Mesenchymal stem cell (in vitro differentiated cells and primary cell): ENCODE measurements at regions not wholly inside any gene's neighbourhood (a gene's known extent, or its start where the extent isn't known, plus 50 kb on each side); places are given as distances from the start of the nearest gene placed in this dataset.

Experiments
- DNase-seq: peaks from one replicate; pipeline ENCODE4 v3.0.0-alpha.2; 2013
- H2AFZ ChIP-seq: one replicate; pipeline ENCODE4 v1.6.1; 2013; ENCODE audit warnings: low read depth, mild to moderate bottlenecking, control low read depth, inconsistent platforms, low read length, moderate library complexity
- H2AK5ac ChIP-seq: 2 replicates; pipeline ENCODE4 v1.6.1; 2013; ENCODE audit warnings: low read length, moderate library complexity, mild to moderate bottlenecking, inconsistent platforms; ENCODE audit not compliant: severe bottlenecking
- H2BK120ac ChIP-seq: one replicate; pipeline ENCODE4 v1.6.1; 2013; ENCODE audit warnings: low read depth, mild to moderate bottlenecking, inconsistent platforms, low read length, moderate library complexity
- H2BK12ac ChIP-seq, 2 experiments: one replicate each; pipeline ENCODE4 v1.6.1; 2013; ENCODE audit warnings: inconsistent platforms in 2 of 2, low read length in 2 of 2, mild to moderate bottlenecking in 2 of 2, moderate library complexity in 2 of 2, control low read depth in 1 of 2
- H2BK15ac ChIP-seq: one replicate; pipeline ENCODE4 v1.6.1; 2013; ENCODE audit warnings: mild to moderate bottlenecking, low read depth, inconsistent platforms; ENCODE audit not compliant: poor library complexity, severe bottlenecking
- H2BK5ac ChIP-seq: 2 replicates; pipeline ENCODE4 v1.6.1; 2013; ENCODE audit warnings: low read depth, mild to moderate bottlenecking, low read length, control low read depth, inconsistent platforms; ENCODE audit not compliant: poor library complexity, severe bottlenecking
- H3K14ac ChIP-seq, 2 experiments: one replicate each; pipeline ENCODE4 v1.6.1; 2013; ENCODE audit warnings: inconsistent platforms in 2 of 2, low read length in 2 of 2, control low read depth in 1 of 2, mild to moderate bottlenecking in 1 of 2, moderate library complexity in 1 of 2
- H3K18ac ChIP-seq, 2 experiments: one replicate each; pipeline ENCODE4 v1.6.1; 2013; ENCODE audit warnings: inconsistent platforms in 2 of 2, low read length in 2 of 2, control low read depth in 1 of 2, low read depth in 1 of 2, mild to moderate bottlenecking in 1 of 2
- H3K23ac ChIP-seq, 2 experiments: one replicate each; pipeline ENCODE4 v1.6.1; 2013; ENCODE audit warnings: inconsistent platforms in 2 of 2, low read length in 2 of 2, mild to moderate bottlenecking in 2 of 2, moderate library complexity in 2 of 2, control low read depth in 1 of 2
- H3K27ac ChIP-seq: 2 replicates; pipeline ENCODE4 v1.5.1; 2013; ENCODE audit warnings: mild to moderate bottlenecking, moderate library complexity, low read length, control low read depth, inconsistent platforms; ENCODE audit not compliant: poor library complexity, severe bottlenecking
- H3K27me3 ChIP-seq, 2 experiments: 2 replicates each; pipeline versions ENCODE4 v1.6.1 to v1.7.0; 2013; ENCODE audit warnings: low read length in 2 of 2, mild to moderate bottlenecking in 2 of 2, moderate library complexity in 2 of 2, control low read depth in 1 of 2, inconsistent platforms in 1 of 2; ENCODE audit not compliant: control insufficient read depth in 1 of 2, insufficient read depth in 1 of 2
- H3K36me3 ChIP-seq, 2 experiments: 2 replicates each; pipeline versions ENCODE4 v1.6.1 to v1.7.0; 2013; ENCODE audit warnings: low read length in 2 of 2, control low read depth in 1 of 2, inconsistent platforms in 1 of 2, low read depth in 1 of 2, mild to moderate bottlenecking in 1 of 2; ENCODE audit not compliant: insufficient read depth in 2 of 2, control insufficient read depth in 1 of 2
- H3K4ac ChIP-seq, 2 experiments: one replicate each; pipeline ENCODE4 v1.6.1; 2013; ENCODE audit warnings: inconsistent platforms in 2 of 2, low read length in 2 of 2, mild to moderate bottlenecking in 2 of 2, moderate library complexity in 2 of 2, control low read depth in 1 of 2, low read depth in 1 of 2
- H3K4me1 ChIP-seq: 2 replicates; pipeline ENCODE4 v1.6.1; 2013; ENCODE audit warnings: low read depth, low read length, control low read depth; ENCODE audit not compliant: control insufficient read depth, insufficient read depth
- H3K4me2 ChIP-seq: 2 replicates; pipeline ENCODE4 v1.6.1; 2013; ENCODE audit warnings: low read length, mild to moderate bottlenecking, inconsistent platforms; ENCODE audit not compliant: poor library complexity, severe bottlenecking
- H3K4me3 ChIP-seq, 2 experiments: 2 replicates each; pipeline versions ENCODE4 v1.5.1 to v1.7.0; 2013; ENCODE audit warnings: low read length in 2 of 2, mild to moderate bottlenecking in 2 of 2, control low read depth in 1 of 2, low read depth in 1 of 2; ENCODE audit not compliant: insufficient read depth in 1 of 2
- H3K79me1 ChIP-seq: replicated peaks from 2 replicates; pipeline ENCODE4 v1.6.1; 2013; ENCODE audit warnings: mild to moderate bottlenecking, control low read depth, low read length, inconsistent platforms; ENCODE audit not compliant: poor library complexity, severe bottlenecking
- H3K9ac ChIP-seq: 2 replicates; pipeline ENCODE4 v1.7.0; 2013; ENCODE audit warnings: mild to moderate bottlenecking, low read length, moderate library complexity
- H3K9me3 ChIP-seq: 2 replicates; pipeline ENCODE4 v1.7.0; 2013; ENCODE audit warnings: mild to moderate bottlenecking, low read length; ENCODE audit not compliant: control insufficient read depth
- H4K8ac ChIP-seq: one replicate; pipeline ENCODE4 v1.6.1; 2013; ENCODE audit warnings: inconsistent platforms, mild to moderate bottlenecking, low read length, moderate library complexity
- H4K91ac ChIP-seq: one replicate; pipeline ENCODE4 v1.6.1; 2013; ENCODE audit warnings: mild to moderate bottlenecking, low read length, inconsistent platforms
- WGBS: methylation state at CpG from one replicate; pipeline ENCODE4 v1.1.7; 2013; ENCODE audit warnings: mixed read lengths; 5-methylcytosine and 5-hydroxymethylcytosine counted together

GRCh38 chr5:146940295-146940694, 61.7 kb upstream of the PPP2R2B start:
- H3K18ac ChIP-seq, result no peak overlapping the region
- H3K14ac ChIP-seq, result no peak overlapping the region

GRCh38 chr5:146944019-146944418, 65.5 kb upstream of the PPP2R2B start:
- Histone ChIP-seq H3K9me3 (no peaks in the 10 kb centered on the region), H3K4ac (no peak overlapping the region), H3K23ac (no peak overlapping the region), H3K9ac (no peak overlapping the region), H4K91ac (no peak overlapping the region), H3K4me3 (no peak overlapping the region), H2BK5ac (no peak overlapping the region), H3K14ac (no peak overlapping the region), H2AFZ (no peak overlapping the region), H3K4me1 (no peaks in the 10 kb centered on the region), H2BK12ac (no peak overlapping the region), H3K27ac (no peak overlapping the region), H3K4me2 (no peak overlapping the region), H2BK15ac (no peak overlapping the region), H2AK5ac (no peak overlapping the region), H2BK120ac (no peak overlapping the region), H3K36me3 (no peaks in the 10 kb centered on the region), H3K79me1 (no peaks in the 10 kb centered on the region), H3K27me3 (no peaks in the 10 kb centered on the region), H3K18ac (no peak overlapping the region), H4K8ac (no peak overlapping the region)
- no peak for DNase-seq
- 96% methylated on average over 3 of the region's 3 CpGs for WGBS

More at GRCh38 chr5:146940295-146940694, 61.7 kb upstream of the PPP2R2B start:
- H3K23ac ChIP-seq, result no peak overlapping the region
- no peak for DNase-seq
- no peak overlapping the region for H4K8ac ChIP-seq
- H3K4ac ChIP-seq, result no peak overlapping the region
- 83% methylated on average over 2 of the region's 2 CpGs for WGBS
- H2AFZ ChIP-seq, result no peak overlapping the region
- H2BK15ac ChIP-seq, result no peak overlapping the region
- H2AK5ac ChIP-seq, result no peak overlapping the region
- H3K27ac ChIP-seq, result no peak overlapping the region
- no peaks in the 10 kb centered on the region for H3K9me3 ChIP-seq
- no peak overlapping the region for H2BK12ac ChIP-seq
- H3K9ac ChIP-seq, result no peak overlapping the region
- H3K4me2 ChIP-seq, result no peak overlapping the region
- no peak overlapping the region for H4K91ac ChIP-seq
- no peaks in the 10 kb centered on the region for H3K4me1 ChIP-seq
- no peaks in the 10 kb centered on the region for H3K79me1 ChIP-seq
- no peaks in the 10 kb centered on the region for H3K36me3 ChIP-seq
- no peak overlapping the region for H2BK5ac ChIP-seq
- H3K27me3 ChIP-seq, result peaks cover 0 to 4% of the 10 kb centered on the region in 2 experiments
- H3K4me3 ChIP-seq, result no peak overlapping the region
- H2BK120ac ChIP-seq, result no peak overlapping the region

GRCh38 chr5:146944764-146945616, 66.4 kb upstream of the PPP2R2B start:
- Histone ChIP-seq H4K8ac (no peak overlapping the region), H2AFZ (no peak overlapping the region), H3K9me3 (no peaks in the 10 kb centered on the region), H2BK12ac (no peak overlapping the region), H3K14ac (no peak overlapping the region), H3K27ac (no peak overlapping the region), H2BK15ac (no peak overlapping the region), H3K9ac (no peak overlapping the region), H2BK120ac (no peak overlapping the region), H3K4me1 (no peaks in the 10 kb centered on the region), H3K4ac (no peak overlapping the region), H3K79me1 (no peaks in the 10 kb centered on the region), H3K4me2 (no peak overlapping the region), H4K91ac (no peak overlapping the region), H3K27me3 (no peaks in the 10 kb centered on the region), H3K4me3 (no peak overlapping the region), H3K36me3 (no peaks in the 10 kb centered on the region), H3K18ac (no peak overlapping the region), H3K23ac (no peak overlapping the region), H2AK5ac (no peak overlapping the region), H2BK5ac (no peak overlapping the region)
- 72% methylated on average over 4 of the region's 4 CpGs for WGBS
- no peak for DNase-seq

- no peak overlapping the region for H3K9ac ChIP-seq
- no peak overlapping the region for H2BK15ac ChIP-seq
- no peak overlapping the region for H2BK12ac ChIP-seq
- H2AK5ac ChIP-seq, result peak overlapping the region; percentile 69
- WGBS, result 80% methylated on average over 5 of the region's 5 CpGs
- no peak overlapping the region for H3K18ac ChIP-seq
- H3K4me2 ChIP-seq, result no peak overlapping the region
- no peak overlapping the region for H2AFZ ChIP-seq
- no peak overlapping the region for H2BK120ac ChIP-seq
- no peak overlapping the region for H2BK5ac ChIP-seq
- H3K4me3 ChIP-seq, result no peak overlapping the region
- no peaks in the 10 kb centered on the region for H3K27me3 ChIP-seq
- no peak overlapping the region for H4K8ac ChIP-seq
- H3K36me3 ChIP-seq, result no peaks in the 10 kb centered on the region
- no peak overlapping the region for H3K27ac ChIP-seq
- no peak for DNase-seq
- no peaks in the 10 kb centered on the region for H3K4me1 ChIP-seq
- no peak overlapping the region for H3K23ac ChIP-seq
- H3K9me3 ChIP-seq, result no peaks in the 10 kb centered on the region
- no peak overlapping the region for H4K91ac ChIP-seq
- H3K14ac ChIP-seq, result no peak overlapping the region
- no peaks in the 10 kb centered on the region for H3K79me1 ChIP-seq
- H3K4ac ChIP-seq, result no peak overlapping the region
Measured at GRCh38 chr5:146945617-146946084, 67.1 kb upstream of the PPP2R2B start.
